HepG2 (cell line): ENCODE measurements at regions not wholly inside any gene's neighbourhood (a gene's known extent, or its start where the extent isn't known, plus 50 kb on each side); places are given as distances from the start of the nearest gene placed in this dataset.
"Not testable (repeated sequence)": the region's sequence is repeated elsewhere in the genome, so short reads cannot be mapped to it uniquely, and the experiment has no call there.

Source experiments
- CREM ChIP-seq, 2 experiments: sonication (generic) in 1 of 2; formaldehyde crosslinking in 1 of 2; IDR thresholded peaks; 2 replicates each; pipeline versions ENCODE4 v1.4.0 to v1.6.1; 2016 to 2020; ENCODE audit warnings: antibody characterized with exemption in 1 of 2, mild to moderate bottlenecking in 1 of 2, missing genetic modification reagents in 1 of 2
- ELF3 ChIP-seq: IDR thresholded peaks from 2 replicates; pipeline ENCODE4 v1.6.1; 2016; ENCODE audit warnings: missing genetic modification reagents, missing compliant biosample characterization
- NFIC ChIP-seq: IDR thresholded peaks from 2 replicates; pipeline ENCODE4 v1.6.1; 2012; ENCODE audit warnings: mild to moderate bottlenecking, low read length, inconsistent platforms
- POGZ ChIP-seq: sonication (generic); formaldehyde crosslinking; IDR thresholded peaks from 2 replicates; pipeline ENCODE4 v1.4.0; 2020; ENCODE audit warnings: mild to moderate bottlenecking, missing genetic modification reagents
- POLR2A ChIP-seq, 2 experiments: IDR thresholded peaks; 2 replicates each; pipeline ENCODE4 v1.6.1; 2011; ENCODE audit warnings: low read depth in 2 of 2, low read length in 2 of 2, mild to moderate bottlenecking in 1 of 2, moderate library complexity in 1 of 2; ENCODE audit not compliant: insufficient read depth in 1 of 2
- PPARG ChIP-seq: conservative IDR thresholded peaks from 2 replicates; pipeline ENCODE4 v1.6.1; 2016; ENCODE audit warnings: missing biosample characterization, missing genetic modification reagents
- STAT5B ChIP-seq: sonication (generic); formaldehyde crosslinking; IDR thresholded peaks from 2 replicates; pipeline ENCODE4 v1.4.0; 2020; ENCODE audit warnings: missing genetic modification reagents
- ZNF264 ChIP-seq: sonication (generic); formaldehyde crosslinking; IDR thresholded peaks from 2 replicates; pipeline ENCODE4 v1.4.0; 2020; ENCODE audit warnings: missing genetic modification reagents
- ZNF331 ChIP-seq: sonication (generic); formaldehyde crosslinking; IDR thresholded peaks from 2 replicates; pipeline ENCODE4 v1.4.0; 2020; ENCODE audit warnings: missing genetic modification reagents
- TF ChIP-seq, protein P1 (sequence below): IDR thresholded peaks from 2 replicates; pipeline ENCODE4 v1.6.1; 2016; ENCODE audit warnings: low read depth
- TF ChIP-seq, protein P2 (sequence below): IDR thresholded peaks from 2 replicates; pipeline ENCODE4 v1.4.0; 2020; ENCODE audit warnings: mild to moderate bottlenecking, missing genetic modification reagents
- TF ChIP-seq, protein P3 (sequence below): sonication (generic); formaldehyde crosslinking; IDR thresholded peaks from 2 replicates; pipeline ENCODE4 v1.4.0; 2020; ENCODE audit warnings: missing genetic modification reagents, borderline replicate concordance
- TF ChIP-seq, protein P4 (sequence below): sonication (generic); formaldehyde crosslinking; IDR thresholded peaks from 2 replicates; pipeline ENCODE4 v1.4.0; 2020; ENCODE audit warnings: missing genetic modification reagents
- TF ChIP-seq, protein P5 (sequence below): sonication (generic); formaldehyde crosslinking; IDR thresholded peaks from 2 replicates; pipeline ENCODE4 v1.4.0; 2020; ENCODE audit warnings: missing genetic modification reagents, borderline replicate concordance
- TF ChIP-seq, protein P6 (sequence below): IDR thresholded peaks from 2 replicates; pipeline ENCODE4 v1.6.1; 2016; ENCODE audit warnings: missing compliant biosample characterization, missing genetic modification reagents, borderline replicate concordance

DNA sequence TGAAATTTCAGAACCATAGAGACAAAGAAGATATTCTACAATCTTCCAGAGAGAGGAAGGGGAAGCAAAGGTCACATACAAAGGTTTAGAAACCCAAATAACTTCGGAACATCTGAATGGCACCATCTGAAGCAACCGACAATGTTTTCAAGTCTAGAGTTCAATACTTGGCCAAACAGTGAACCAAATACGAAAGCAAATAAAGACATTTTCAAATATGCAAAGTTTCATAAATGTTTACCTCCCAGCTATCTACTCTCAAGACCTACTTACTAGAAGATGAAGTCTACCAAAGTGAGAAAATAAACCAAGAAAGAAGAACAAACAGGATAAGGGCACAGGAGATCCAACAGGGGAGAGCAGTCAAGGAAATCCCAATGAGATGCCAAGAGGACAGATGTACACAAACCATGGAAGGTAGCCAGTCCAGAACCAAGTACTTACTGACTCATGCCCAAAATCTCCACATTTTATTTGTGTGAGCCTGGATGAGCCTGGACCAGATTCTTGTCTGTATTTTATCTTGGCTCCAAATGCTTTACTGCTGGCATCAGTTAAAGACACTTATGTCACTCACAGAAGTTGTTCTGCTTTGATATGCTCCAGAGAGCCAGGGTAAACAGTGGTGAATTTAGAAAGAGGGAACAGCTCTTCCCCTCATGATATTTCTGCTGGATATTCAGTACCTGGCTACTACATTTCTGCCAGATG, 173.3 kb downstream of the AVL9 start (continued):
- peak; percentile 63; the same call in 1 of the 2 replicates for TF ChIP-seq POGZ (CRISPR knock-in tag)
- peak; percentile 89 for TF ChIP-seq CREM (IDR thresholded peaks at IDR 0.05)
- not testable (repeated sequence) for TF ChIP-seq CREM (CRISPR knock-in tag; IDR thresholded peaks at IDR 0.05)
- TF ChIP-seq, protein P1, sequence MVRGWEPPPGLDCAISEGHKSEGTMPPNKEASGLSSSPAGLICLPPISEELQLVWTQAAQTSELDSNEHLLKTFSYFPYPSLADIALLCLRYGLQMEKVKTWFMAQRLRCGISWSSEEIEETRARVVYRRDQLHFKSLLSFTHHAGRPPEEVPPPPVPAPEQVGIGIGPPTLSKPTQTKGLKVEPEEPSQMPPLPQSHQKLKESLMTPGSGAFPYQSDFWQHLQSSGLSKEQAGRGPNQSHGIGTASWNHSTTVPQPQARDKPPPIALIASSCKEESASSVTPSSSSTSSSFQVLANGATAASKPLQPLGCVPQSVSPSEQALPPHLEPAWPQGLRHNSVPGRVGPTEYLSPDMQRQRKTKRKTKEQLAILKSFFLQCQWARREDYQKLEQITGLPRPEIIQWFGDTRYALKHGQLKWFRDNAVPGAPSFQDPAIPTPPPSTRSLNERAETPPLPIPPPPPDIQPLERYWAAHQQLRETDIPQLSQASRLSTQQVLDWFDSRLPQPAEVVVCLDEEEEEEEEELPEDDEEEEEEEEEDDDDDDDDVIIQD = peak; percentile 60; the same call in 1 of the 2 replicates
- TF ChIP-seq, protein P2, sequence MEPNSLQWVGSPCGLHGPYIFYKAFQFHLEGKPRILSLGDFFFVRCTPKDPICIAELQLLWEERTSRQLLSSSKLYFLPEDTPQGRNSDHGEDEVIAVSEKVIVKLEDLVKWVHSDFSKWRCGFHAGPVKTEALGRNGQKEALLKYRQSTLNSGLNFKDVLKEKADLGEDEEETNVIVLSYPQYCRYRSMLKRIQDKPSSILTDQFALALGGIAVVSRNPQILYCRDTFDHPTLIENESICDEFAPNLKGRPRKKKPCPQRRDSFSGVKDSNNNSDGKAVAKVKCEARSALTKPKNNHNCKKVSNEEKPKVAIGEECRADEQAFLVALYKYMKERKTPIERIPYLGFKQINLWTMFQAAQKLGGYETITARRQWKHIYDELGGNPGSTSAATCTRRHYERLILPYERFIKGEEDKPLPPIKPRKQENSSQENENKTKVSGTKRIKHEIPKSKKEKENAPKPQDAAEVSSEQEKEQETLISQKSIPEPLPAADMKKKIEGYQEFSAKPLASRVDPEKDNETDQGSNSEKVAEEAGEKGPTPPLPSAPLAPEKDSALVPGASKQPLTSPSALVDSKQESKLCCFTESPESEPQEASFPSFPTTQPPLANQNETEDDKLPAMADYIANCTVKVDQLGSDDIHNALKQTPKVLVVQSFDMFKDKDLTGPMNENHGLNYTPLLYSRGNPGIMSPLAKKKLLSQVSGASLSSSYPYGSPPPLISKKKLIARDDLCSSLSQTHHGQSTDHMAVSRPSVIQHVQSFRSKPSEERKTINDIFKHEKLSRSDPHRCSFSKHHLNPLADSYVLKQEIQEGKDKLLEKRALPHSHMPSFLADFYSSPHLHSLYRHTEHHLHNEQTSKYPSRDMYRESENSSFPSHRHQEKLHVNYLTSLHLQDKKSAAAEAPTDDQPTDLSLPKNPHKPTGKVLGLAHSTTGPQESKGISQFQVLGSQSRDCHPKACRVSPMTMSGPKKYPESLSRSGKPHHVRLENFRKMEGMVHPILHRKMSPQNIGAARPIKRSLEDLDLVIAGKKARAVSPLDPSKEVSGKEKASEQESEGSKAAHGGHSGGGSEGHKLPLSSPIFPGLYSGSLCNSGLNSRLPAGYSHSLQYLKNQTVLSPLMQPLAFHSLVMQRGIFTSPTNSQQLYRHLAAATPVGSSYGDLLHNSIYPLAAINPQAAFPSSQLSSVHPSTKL = peak; percentile 95
- TF ChIP-seq, protein P3, sequence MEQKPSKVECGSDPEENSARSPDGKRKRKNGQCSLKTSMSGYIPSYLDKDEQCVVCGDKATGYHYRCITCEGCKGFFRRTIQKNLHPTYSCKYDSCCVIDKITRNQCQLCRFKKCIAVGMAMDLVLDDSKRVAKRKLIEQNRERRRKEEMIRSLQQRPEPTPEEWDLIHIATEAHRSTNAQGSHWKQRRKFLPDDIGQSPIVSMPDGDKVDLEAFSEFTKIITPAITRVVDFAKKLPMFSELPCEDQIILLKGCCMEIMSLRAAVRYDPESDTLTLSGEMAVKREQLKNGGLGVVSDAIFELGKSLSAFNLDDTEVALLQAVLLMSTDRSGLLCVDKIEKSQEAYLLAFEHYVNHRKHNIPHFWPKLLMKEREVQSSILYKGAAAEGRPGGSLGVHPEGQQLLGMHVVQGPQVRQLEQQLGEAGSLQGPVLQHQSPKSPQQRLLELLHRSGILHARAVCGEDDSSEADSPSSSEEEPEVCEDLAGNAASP (CRISPR knock-in tag) = peak; percentile 65; the same call in 1 of the 2 replicates
- TF ChIP-seq ZNF331 (CRISPR knock-in tag) = peak; percentile 63
- TF ChIP-seq, protein P4, sequence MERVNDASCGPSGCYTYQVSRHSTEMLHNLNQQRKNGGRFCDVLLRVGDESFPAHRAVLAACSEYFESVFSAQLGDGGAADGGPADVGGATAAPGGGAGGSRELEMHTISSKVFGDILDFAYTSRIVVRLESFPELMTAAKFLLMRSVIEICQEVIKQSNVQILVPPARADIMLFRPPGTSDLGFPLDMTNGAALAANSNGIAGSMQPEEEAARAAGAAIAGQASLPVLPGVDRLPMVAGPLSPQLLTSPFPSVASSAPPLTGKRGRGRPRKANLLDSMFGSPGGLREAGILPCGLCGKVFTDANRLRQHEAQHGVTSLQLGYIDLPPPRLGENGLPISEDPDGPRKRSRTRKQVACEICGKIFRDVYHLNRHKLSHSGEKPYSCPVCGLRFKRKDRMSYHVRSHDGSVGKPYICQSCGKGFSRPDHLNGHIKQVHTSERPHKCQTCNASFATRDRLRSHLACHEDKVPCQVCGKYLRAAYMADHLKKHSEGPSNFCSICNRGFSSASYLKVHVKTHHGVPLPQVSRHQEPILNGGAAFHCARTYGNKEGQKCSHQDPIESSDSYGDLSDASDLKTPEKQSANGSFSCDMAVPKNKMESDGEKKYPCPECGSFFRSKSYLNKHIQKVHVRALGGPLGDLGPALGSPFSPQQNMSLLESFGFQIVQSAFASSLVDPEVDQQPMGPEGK (CRISPR knock-in tag) = 0 out of 2 replicates have a peak, but pooled peaks have one; percentile 27
- 0 out of 2 replicates have a peak, but pooled peaks have one; percentile 52 for TF ChIP-seq ZNF264 (CRISPR knock-in tag)
- TF ChIP-seq, protein P5, sequence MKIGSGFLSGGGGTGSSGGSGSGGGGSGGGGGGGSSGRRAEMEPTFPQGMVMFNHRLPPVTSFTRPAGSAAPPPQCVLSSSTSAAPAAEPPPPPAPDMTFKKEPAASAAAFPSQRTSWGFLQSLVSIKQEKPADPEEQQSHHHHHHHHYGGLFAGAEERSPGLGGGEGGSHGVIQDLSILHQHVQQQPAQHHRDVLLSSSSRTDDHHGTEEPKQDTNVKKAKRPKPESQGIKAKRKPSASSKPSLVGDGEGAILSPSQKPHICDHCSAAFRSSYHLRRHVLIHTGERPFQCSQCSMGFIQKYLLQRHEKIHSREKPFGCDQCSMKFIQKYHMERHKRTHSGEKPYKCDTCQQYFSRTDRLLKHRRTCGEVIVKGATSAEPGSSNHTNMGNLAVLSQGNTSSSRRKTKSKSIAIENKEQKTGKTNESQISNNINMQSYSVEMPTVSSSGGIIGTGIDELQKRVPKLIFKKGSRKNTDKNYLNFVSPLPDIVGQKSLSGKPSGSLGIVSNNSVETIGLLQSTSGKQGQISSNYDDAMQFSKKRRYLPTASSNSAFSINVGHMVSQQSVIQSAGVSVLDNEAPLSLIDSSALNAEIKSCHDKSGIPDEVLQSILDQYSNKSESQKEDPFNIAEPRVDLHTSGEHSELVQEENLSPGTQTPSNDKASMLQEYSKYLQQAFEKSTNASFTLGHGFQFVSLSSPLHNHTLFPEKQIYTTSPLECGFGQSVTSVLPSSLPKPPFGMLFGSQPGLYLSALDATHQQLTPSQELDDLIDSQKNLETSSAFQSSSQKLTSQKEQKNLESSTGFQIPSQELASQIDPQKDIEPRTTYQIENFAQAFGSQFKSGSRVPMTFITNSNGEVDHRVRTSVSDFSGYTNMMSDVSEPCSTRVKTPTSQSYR = peak; percentile 27; the same call in 1 of the 2 replicates
- 0 out of 4 replicates have a peak, but pooled peaks of 1 of the 2 experiments have one; percentile 8 for TF ChIP-seq POLR2A (IDR thresholded peaks at IDR 0.05; ENCODE audit: insufficient read depth in 1 of 2, low read depth in 2 of 2, low read length in 2 of 2)
- TF ChIP-seq STAT5B = 0 out of 2 replicates have a peak, but pooled peaks have one; percentile 47
- TF ChIP-seq NFIC = peak; percentile 84
- TF ChIP-seq, protein P6, sequence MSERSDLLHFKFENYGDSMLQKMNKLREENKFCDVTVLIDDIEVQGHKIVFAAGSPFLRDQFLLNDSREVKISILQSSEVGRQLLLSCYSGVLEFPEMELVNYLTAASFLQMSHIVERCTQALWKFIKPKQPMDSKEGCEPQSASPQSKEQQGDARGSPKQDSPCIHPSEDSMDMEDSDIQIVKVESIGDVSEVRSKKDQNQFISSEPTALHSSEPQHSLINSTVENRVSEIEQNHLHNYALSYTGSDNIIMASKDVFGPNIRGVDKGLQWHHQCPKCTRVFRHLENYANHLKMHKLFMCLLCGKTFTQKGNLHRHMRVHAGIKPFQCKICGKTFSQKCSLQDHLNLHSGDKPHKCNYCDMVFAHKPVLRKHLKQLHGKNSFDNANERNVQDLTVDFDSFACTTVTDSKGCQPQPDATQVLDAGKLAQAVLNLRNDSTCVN = peak; percentile 88
- peak; percentile 68 for TF ChIP-seq ELF3 (CRISPR knock-in tag)
- TF ChIP-seq PPARG (CRISPR knock-in tag) = peak; percentile 96
